Effector memory CD4-positive, alpha-beta T cell (primary cell): ENCODE measurements at regions not wholly inside any gene's neighbourhood (a gene's known extent, or its start where the extent isn't known, plus 50 kb on each side); places are given as distances from the start of the nearest gene placed in this dataset.

Experiments used
- DNase-seq, 3 donors: peaks; one replicate each; pipeline ENCODE4 v3.0.0-alpha.2; 2020
- H3K27ac ChIP-seq: 2 replicates; pipeline ENCODE4 v1.7.0; 2013; ENCODE audit warnings: mild to moderate bottlenecking, low read length, moderate library complexity; ENCODE audit not compliant: insufficient read depth, poor library complexity, severe bottlenecking
- H3K27me3 ChIP-seq: replicated peaks from 2 replicates; pipeline ENCODE4 v1.7.0; 2013; ENCODE audit warnings: mild to moderate bottlenecking, low read length; ENCODE audit not compliant: insufficient read depth, control insufficient read depth, poor library complexity, severe bottlenecking
- H3K36me3 ChIP-seq: 2 replicates; pipeline ENCODE4 v1.7.0; 2013; ENCODE audit warnings: mild to moderate bottlenecking, low read length, moderate library complexity; ENCODE audit not compliant: control insufficient read depth, insufficient read depth
- H3K4me1 ChIP-seq: 2 replicates; pipeline ENCODE4 v1.7.0; 2013; ENCODE audit warnings: low read length, mild to moderate bottlenecking; ENCODE audit not compliant: control insufficient read depth, insufficient read depth, poor library complexity, severe bottlenecking
- H3K4me3 ChIP-seq: 2 replicates; pipeline ENCODE4 v1.7.0; 2013; ENCODE audit warnings: low read length, low read depth, mild to moderate bottlenecking; ENCODE audit not compliant: insufficient read depth, poor library complexity, severe bottlenecking
- H3K9me3 ChIP-seq: 2 replicates; pipeline ENCODE4 v1.7.0; 2013; ENCODE audit warnings: mild to moderate bottlenecking, low read length, moderate library complexity; ENCODE audit not compliant: control insufficient read depth

GRCh38 chr11:69964247-69964643 lies 113.9 kb upstream of the ANO1 start:
- no peaks in the 10 kb centered on the region for H3K4me1 ChIP-seq
- H3K36me3 ChIP-seq, result no peaks in the 10 kb centered on the region
- H3K9me3 ChIP-seq, result no peaks in the 10 kb centered on the region
- no peak overlapping the region for H3K27ac ChIP-seq
- no peak for DNase-seq
- H3K4me3 ChIP-seq, result no peak overlapping the region
- no peaks in the 10 kb centered on the region for H3K27me3 ChIP-seq

- Histone ChIP-seq H3K36me3 (no peaks in the 10 kb centered on the region), H3K27me3 (no peaks in the 10 kb centered on the region), H3K4me1 (no peaks in the 10 kb centered on the region), H3K4me3 (no peak overlapping the region), H3K27ac (no peak overlapping the region), H3K9me3 (no peaks in the 10 kb centered on the region)
- no peak for DNase-seq
Measured at GRCh38 chr11:69965821-69966582, 112.1 kb upstream of the ANO1 start.

- no peak for DNase-seq
- Histone ChIP-seq H3K4me1 (no peaks in the 10 kb centered on the region), H3K9me3 (no peaks in the 10 kb centered on the region), H3K27me3 (no peaks in the 10 kb centered on the region), H3K27ac (no peak overlapping the region), H3K36me3 (no peaks in the 10 kb centered on the region), H3K4me3 (no peak overlapping the region)
Measured at GRCh38 chr11:69966583-69966835, 111.6 kb upstream of the ANO1 start.

- Histone ChIP-seq H3K4me3 (no peak overlapping the region), H3K27me3 (no peaks in the 10 kb centered on the region), H3K27ac (no peak overlapping the region), H3K4me1 (no peaks in the 10 kb centered on the region), H3K36me3 (no peaks in the 10 kb centered on the region), H3K9me3 (no peaks in the 10 kb centered on the region)
- DNase-seq, result no peak
Measured at GRCh38 chr11:69966910-69967483, 111.1 kb upstream of the ANO1 start.

- no peaks in the 10 kb centered on the region for H3K9me3 ChIP-seq
- DNase-seq, result no peak
Measured at GRCh38 chr11:69967484-69967883, 110.6 kb upstream of the ANO1 start.

GRCh38 chr11:69968396-69969347 lies 109.4 kb upstream of the ANO1 start:
- no peak for DNase-seq
- Histone ChIP-seq H3K9me3 (no peaks in the 10 kb centered on the region), H3K36me3 (no peaks in the 10 kb centered on the region), H3K4me3 (no peak overlapping the region), H3K27ac (no peak overlapping the region), H3K27me3 (no peaks in the 10 kb centered on the region), H3K4me1 (no peaks in the 10 kb centered on the region)

More at GRCh38 chr11:69967484-69967883, 110.6 kb upstream of the ANO1 start:
- Histone ChIP-seq H3K4me3 (no peak overlapping the region), H3K27me3 (no peaks in the 10 kb centered on the region), H3K4me1 (no peaks in the 10 kb centered on the region), H3K27ac (no peak overlapping the region), H3K36me3 (no peaks in the 10 kb centered on the region)

GRCh38 chr11:69969890-69970784 lies 108.0 kb upstream of the ANO1 start:
- Histone ChIP-seq H3K9me3 (no peaks in the 10 kb centered on the region), H3K27ac (no peak overlapping the region), H3K27me3 (no peaks in the 10 kb centered on the region), H3K36me3 (no peaks in the 10 kb centered on the region), H3K4me1 (no peaks in the 10 kb centered on the region), H3K4me3 (no peak overlapping the region)
- DNase-seq, result no peak

- no peak overlapping the region for H3K4me3 ChIP-seq
- H3K9me3 ChIP-seq, result no peaks in the 10 kb centered on the region
- no peaks in the 10 kb centered on the region for H3K4me1 ChIP-seq
- H3K36me3 ChIP-seq, result no peaks in the 10 kb centered on the region
- H3K27ac ChIP-seq, result no peak overlapping the region
- no peaks in the 10 kb centered on the region for H3K27me3 ChIP-seq
- DNase-seq, result no peak
Measured at GRCh38 chr11:69970785-69971535, 107.2 kb upstream of the ANO1 start.

- DNase-seq, result no peak
- Histone ChIP-seq H3K27me3 (no peaks in the 10 kb centered on the region), H3K36me3 (no peaks in the 10 kb centered on the region), H3K27ac (no peak overlapping the region), H3K4me3 (no peak overlapping the region), H3K9me3 (no peaks in the 10 kb centered on the region), H3K4me1 (no peaks in the 10 kb centered on the region)
Measured at GRCh38 chr11:69971741-69972140, 106.4 kb upstream of the ANO1 start.
